ENCODE measurements at regions not wholly inside any gene's neighbourhood (a gene's known extent, or its start where the extent isn't known, plus 50 kb on each side); places are given as distances from the start of the nearest gene placed in this dataset.
A peak's percentile ranks its signal among the peaks of the same experiment; 100 is the strongest.

DNA sequence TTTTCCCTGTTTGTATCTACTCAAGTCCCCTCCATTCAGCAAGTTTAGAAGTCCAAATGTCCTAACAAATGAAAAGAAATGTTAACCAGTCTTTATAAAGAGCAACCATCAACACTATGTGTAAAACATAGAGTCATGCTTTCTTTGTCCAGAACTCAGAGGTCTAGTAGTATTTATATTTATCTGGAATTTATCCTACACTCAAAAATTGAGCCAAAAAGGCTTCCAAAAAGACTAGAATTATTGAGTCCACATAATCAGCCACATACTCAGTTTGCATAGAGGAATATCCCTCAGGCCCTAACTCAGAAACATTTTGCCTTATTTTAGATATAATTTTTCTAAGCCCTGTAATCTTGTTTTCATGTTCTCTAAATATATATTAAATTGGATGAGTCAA, 455.0 kb downstream of the COL12A1 start:
- peaks cover 5% of the 10 kb centered on the region for H3K36me3 Mint-ChIP-seq (ENCODE audit: low read depth)
- H3K9me3 Mint-ChIP-seq (ENCODE audit: low read depth), result peaks cover 9% of the 10 kb centered on the region
- TF ChIP-seq CTCF (IDR thresholded peaks at IDR 0.05), result no peak
- no peak for DNase-seq (ENCODE audit: low spot score)
- H3K27me3 Mint-ChIP-seq (ENCODE audit: low read depth), result no peaks in the 10 kb centered on the region
- H3K4me3 Mint-ChIP-seq (ENCODE audit: unreplicated experiment), result no peak overlapping the region
- H3K27ac Mint-ChIP-seq (ENCODE audit: unreplicated experiment), result peak overlapping the region; percentile 86
- peaks cover 77% of the 10 kb centered on the region for H3K4me1 Mint-ChIP-seq (ENCODE audit: low read depth)

DNA sequence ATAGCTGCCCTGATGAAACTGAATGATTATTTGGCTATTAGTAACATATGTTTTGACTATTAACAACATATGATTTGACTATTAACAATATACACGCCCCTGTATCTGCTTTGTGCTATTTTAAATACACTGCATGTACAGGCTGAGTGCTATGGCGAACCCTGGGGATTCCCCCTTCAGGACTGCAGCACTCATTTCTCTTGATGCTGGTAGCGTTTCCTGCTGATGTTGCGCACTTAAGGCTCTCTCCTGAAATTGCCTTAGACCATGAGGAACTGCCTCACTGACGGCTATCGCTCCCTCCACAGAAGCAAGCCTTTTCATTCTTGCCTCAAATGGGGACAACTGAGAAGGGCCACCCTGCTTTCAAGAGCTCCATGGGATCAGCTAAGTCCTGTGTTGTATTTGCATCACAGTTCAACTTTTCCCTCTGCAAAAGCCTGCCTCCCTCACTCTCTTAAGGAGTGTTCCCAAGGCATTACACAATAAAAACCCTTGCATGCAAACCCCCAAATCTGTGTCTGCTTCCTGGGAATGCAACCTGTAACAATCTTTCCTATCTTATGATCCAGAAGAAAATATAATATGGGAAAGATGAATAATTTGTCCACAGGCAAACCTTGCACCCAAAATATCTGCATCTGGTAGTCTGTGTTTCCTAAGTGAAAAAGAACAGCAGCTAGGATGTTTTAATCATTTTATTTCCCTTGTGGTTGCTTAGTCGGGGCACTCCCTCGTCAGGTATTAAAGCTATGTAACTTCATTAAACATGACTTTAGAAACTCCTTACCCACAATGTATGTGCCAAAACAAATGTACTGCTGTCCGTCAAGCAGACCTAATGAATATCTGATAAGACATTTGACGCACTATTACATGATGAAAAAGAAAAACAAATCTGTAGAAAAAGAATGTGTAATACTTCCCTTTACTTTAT, 456.4 kb downstream of the COL12A1 start:
- DNase-seq (ENCODE audit: low spot score), result no peak
- Mint-ChIP-seq H3K4me1 (ENCODE audit: low read depth) (peaks cover 74% of the 10 kb centered on the region), H3K4me3 (ENCODE audit: unreplicated experiment) (no peak overlapping the region), H3K27me3 (ENCODE audit: low read depth) (no peaks in the 10 kb centered on the region), H3K36me3 (ENCODE audit: low read depth) (peaks cover 5% of the 10 kb centered on the region), H3K9me3 (ENCODE audit: low read depth) (peaks cover 6% of the 10 kb centered on the region), H3K27ac (ENCODE audit: unreplicated experiment) (peak overlapping the region; percentile 88)
- TF ChIP-seq CTCF (IDR thresholded peaks at IDR 0.05), result no peak

DNA sequence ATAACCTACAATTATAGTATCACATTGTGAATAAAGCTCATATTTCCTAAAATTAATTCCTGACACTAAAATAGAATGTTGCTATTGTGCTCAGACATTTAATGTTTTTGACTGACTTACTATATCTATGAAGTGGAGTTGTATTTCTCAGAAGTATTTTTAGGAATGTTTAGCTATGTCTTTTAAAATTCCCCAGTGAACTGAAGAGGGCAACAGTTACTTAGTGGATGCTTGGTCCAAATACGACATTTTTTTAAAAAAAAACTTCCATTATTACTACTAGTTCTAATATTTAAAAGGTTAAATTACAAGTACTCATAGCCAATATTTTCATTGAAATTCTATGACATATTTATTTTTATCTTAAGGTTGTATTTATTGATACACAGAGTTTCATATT, 460.2 kb downstream of the COL12A1 start:
- H3K9me3 Mint-ChIP-seq (ENCODE audit: low read depth), result peaks cover 6% of the 10 kb centered on the region
- no peaks in the 10 kb centered on the region for H3K27me3 Mint-ChIP-seq (ENCODE audit: low read depth)
- peaks cover 2% of the 10 kb centered on the region for H3K36me3 Mint-ChIP-seq (ENCODE audit: low read depth)
- H3K4me3 Mint-ChIP-seq (ENCODE audit: unreplicated experiment), result no peak overlapping the region
- DNase-seq (ENCODE audit: low spot score), result no peak
- peaks cover 76% of the 10 kb centered on the region for H3K4me1 Mint-ChIP-seq (ENCODE audit: low read depth)
- TF ChIP-seq CTCF (IDR thresholded peaks at IDR 0.05), result peak; percentile 76
- peak overlapping the region; percentile 39 for H3K27ac Mint-ChIP-seq (ENCODE audit: unreplicated experiment)

DNA sequence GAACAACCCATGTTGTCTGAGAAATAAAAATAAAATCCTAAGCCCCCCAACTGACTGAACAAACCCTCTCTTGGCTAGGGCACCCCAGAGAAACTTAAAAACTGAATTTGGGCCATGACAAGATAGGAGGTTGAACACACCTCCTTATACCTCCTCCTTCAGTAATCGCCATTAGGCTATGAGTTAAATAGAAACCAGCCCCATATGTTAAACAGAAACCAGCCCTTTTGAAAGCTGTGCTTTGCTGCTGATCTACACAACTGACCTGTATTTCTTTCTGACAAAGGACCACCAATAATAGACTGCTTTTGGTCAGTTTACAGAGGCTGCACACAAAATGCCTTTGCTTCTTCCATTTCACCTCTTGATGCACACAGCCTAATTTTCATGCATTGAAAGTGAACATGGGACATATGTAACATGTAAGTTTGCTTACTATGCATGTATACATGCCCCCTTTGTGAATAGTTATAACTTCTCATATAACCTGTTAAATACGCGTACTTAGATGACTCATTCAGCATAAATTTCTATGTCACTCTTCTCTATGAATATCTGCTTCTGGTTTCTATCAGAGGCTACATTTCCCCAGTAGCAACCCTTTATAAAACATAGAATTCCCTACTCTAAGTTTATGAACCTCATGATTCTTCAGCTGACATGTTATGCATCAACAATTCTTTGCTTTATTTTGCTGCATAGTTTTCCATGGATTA, 462.9 kb downstream of the COL12A1 start:
- no peak for DNase-seq (ENCODE audit: low spot score)
- no peak for TF ChIP-seq CTCF (IDR thresholded peaks at IDR 0.05)
- H3K36me3 Mint-ChIP-seq (ENCODE audit: low read depth), result peaks cover 3% of the 10 kb centered on the region
- no peak overlapping the region for H3K4me3 Mint-ChIP-seq (ENCODE audit: unreplicated experiment)
- peaks cover 49% of the 10 kb centered on the region for H3K4me1 Mint-ChIP-seq (ENCODE audit: low read depth)
- no peaks in the 10 kb centered on the region for H3K27me3 Mint-ChIP-seq (ENCODE audit: low read depth)
- peaks cover 8% of the 10 kb centered on the region for H3K9me3 Mint-ChIP-seq (ENCODE audit: low read depth)
- peak overlapping the region; percentile 49 for H3K27ac Mint-ChIP-seq (ENCODE audit: unreplicated experiment)

GRCh38 chr6:74741646-74742045, 464.2 kb downstream of the COL12A1 start:
- Mint-ChIP-seq H3K36me3 (ENCODE audit: low read depth) (peaks cover 5% of the 10 kb centered on the region), H3K4me1 (ENCODE audit: low read depth) (peaks cover 41% of the 10 kb centered on the region), H3K27me3 (ENCODE audit: low read depth) (no peaks in the 10 kb centered on the region), H3K9me3 (ENCODE audit: low read depth) (peaks cover 9% of the 10 kb centered on the region), H3K4me3 (ENCODE audit: unreplicated experiment) (no peak overlapping the region), H3K27ac (ENCODE audit: unreplicated experiment) (peak overlapping the region; percentile 65)
- TF ChIP-seq CTCF (IDR thresholded peaks at IDR 0.05), result no peak
- DNase-seq (ENCODE audit: low spot score), result no peak

Measured in chondrocyte (in vitro differentiated cells).